NCI-H1105 treated with DMSO at 0.1 percent for 48 hours (cell line): ENCODE measurements at regions not wholly inside any gene's neighbourhood (a gene's known extent, or its start where the extent isn't known, plus 50 kb on each side); places are given as distances from the start of the nearest gene placed in this dataset.

Experiments
- DNase-seq: peaks from one replicate; lab custom pipeline; 2025; lab: John Stamatoyannopoulos, UW

DNA sequence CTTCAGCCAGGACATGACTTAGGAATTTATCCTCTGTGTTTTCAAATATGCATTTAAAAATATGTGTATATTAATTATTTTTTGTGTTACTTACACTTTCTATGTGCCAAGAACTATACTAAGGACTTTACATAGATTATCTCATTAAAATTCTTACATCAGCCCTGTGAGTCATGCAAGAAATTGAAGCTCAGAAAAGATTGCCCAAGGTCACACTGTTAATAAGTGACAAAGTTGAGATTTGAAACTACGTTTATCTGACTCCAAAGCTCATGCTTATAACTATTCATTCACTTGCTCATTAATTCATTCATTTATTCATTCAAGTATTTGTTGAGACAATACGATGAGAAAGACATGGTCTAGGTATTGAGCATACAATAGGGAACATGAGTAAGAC, 62.9 kb upstream of the CHRDL1 start:
- no peak for DNase-seq

DNA sequence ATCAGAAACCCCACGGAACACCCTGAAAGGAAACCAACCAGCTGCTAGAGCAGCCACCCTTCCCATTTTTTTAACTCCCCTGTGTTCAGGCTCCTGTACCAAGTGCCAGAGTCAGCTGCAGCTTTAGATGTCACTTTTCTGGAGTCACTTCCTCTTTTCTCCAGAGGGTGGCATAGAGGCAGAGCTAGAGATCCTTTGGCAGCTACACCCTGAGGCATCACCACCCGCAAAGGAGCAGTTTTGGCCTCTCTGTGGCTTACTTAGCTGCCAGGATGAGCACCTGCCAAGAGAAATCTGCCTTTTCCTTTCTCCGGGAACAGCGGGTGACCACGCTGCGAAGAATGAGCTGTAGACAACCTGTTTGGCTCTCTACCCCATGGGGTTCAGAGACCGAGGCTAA, 58.0 kb upstream of the CHRDL1 start:
- peak; percentile 50 for DNase-seq

- peak; percentile 3 for DNase-seq
Measured at GRCh38 chrX:110852180-110852579, 56.6 kb upstream of the CHRDL1 start.

GRCh38 chrX:110851780-110852179, 56.2 kb upstream of the CHRDL1 start:
- no peak for DNase-seq

- peak; percentile 35 for DNase-seq
Measured at GRCh38 chrX:110847334-110847733, 51.7 kb upstream of the CHRDL1 start.

DNA sequence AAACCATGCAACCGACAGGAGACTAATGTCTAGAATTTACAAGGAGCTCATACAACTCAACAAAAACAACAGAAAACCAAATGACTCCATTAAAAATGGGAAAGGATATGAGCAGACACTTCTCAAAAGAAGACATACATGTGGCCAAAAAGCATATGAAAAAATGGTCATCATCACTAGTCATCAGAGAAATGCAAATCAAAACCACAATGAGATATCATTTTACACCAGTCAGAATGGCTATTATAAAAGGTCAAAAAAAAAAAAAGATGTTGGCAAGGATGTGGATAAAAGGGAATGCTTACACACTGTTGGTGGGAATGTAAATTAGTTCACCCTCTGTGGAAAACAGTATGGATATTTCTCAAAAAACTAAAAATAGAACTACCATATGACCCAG, 50.5 kb upstream of the CHRDL1 start:
- no peak for DNase-seq
